Hindlimb muscle (tissue), 1 donor: ENCODE measurements at regions not wholly inside any gene's neighbourhood (a gene's known extent, or its start where the extent isn't known, plus 50 kb on each side); places are given as distances from the start of the nearest gene placed in this dataset.

Experiments used
- DNase-seq: peaks from one replicate; pipeline ENCODE4 v3.0.0-alpha.2; 2013

DNA sequence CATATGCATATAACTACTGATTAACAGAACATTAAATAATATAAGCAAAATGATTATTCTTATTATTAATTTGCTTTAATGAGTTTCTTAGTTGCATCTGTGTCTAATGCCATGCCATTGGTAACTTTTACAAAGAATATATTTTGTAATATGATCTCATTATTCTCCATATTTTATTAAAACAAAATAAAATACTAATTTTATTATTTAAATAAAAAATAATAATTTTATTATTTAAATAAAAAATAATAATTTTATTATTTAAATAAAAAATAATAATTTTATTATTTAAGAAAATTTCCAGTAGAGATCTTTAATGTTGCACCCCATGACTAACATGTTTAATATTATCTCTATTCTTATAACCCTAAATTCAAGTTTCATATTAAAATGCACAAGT, 771.1 kb downstream of the NR2F2 start:
- DNase-seq, result no peak

DNA sequence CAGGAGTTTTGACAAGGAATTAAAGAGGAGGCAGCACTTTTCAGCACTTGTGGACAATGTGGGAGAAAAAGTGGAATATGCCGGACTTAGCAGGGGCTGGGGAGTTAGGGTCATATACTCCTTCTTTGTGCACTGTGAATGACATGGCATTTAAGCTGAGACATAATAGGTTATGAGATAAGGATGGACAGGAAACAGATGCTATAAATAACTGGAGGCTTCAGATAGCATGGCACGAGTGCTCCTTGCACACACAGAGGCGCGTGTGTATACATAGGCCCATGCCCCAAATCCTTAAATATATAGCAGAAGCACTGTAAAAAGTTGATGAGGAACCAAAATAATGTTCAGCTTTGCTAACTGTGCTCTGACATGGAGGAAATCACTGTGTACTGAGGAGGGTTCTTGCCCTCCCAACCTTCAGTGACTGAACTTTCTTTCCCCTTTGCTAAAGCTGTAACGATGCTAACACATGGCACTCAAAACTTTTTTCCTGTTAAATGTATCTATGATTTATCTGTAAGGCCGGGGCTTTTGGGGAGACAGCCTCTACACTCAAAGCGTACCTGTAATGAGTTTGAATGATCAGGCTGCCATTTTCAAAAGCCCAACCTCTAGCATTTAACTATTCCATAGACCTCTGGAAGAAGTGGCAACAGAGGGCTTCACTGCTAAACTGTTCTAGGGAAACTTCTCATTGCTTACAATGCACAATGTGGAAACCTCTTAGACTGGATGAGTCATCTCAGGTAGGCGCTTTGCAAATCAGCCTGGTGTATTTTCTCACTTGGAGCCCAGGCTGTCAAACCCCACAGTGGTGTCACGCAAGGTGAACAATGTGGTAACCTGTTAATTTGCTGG, 784.6 kb downstream of the NR2F2 start:
- DNase-seq, result no peak

DNA sequence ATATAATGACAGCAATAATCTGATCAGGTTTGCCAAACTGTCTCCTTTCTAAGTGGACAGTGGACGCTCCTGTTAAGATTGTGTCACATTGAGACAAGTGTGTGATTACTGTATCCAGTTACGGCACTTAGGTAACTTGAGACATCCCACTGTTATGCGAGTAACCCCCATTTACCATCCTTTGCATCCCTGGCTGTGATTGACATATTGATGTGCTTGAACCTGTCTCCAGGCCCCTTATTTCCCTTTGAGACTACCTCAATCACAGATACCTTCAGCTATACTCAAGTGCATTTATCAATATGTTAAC, 785.2 kb downstream of the NR2F2 start:
- no peak for DNase-seq

DNA sequence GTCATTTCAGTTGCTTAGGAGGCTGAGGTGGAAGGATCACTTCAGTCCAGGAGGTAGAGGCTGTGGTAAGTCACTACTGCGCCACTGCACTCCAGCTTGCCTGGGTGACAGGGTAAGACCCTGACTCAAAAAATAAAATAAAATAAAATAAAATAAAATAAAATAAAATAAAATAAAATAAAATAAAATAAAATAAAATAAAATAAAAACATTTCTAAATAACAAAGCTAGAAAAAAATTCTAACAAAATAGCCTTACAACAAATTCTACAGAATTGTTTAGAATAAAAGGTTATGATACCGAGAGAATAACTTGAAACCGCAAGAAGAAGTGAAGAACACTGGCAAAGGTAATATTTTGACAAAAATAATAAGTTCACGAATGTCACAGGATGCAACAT, 794.3 kb downstream of the NR2F2 start:
- no peak for DNase-seq

DNA sequence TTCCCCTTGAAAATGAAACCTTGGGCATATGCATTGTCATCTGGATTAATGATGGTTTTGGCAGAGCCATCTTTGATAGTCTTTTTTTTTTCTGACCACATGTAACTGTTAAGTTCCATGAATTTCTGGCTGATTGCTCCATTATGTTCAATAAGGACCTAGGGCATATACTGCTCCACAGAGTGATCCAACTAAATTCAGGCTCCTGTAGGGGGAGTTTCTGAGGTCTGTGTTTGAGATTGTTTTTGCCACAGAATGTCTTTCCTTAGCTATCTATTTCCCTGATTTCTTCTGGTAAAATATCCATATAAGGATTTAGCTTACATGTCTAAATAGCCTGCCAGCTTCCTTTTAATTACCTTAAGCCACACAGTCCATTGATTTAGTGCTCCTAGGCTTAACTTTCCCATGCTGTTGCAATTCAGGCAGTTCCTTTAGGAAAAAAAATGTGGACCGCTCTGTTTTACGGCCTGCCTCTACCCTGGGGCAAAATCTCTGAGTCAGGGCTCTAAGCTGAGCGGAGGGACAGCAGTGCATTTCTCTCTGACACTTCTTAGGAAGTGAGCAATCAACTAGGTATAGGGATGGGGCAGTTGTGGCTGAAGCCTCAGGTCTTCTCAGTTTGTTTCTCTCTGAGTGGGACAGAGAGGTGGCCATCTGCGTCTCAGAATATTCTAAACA, 796.2 kb downstream of the NR2F2 start:
- DNase-seq, result no peak

DNA sequence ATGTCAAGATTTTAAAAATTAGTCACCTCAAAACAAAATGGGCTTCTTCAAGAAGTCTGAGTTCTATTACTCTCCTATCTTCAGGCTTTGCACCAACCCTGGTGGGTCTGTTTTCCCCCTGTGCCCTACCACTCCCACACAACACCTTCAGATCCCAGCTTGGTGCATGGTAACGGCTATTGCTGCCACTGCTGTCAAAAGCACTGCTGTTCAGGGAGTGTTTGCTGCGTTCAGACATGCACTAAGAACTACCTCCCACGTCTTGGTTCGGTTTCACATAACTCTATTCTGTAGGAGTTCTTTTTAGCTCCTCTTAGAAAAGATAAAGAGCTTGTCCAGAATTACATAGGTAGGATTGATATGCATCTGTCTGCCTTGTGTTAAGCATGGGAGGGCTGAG, 799.2 kb downstream of the NR2F2 start:
- no peak for DNase-seq

DNA sequence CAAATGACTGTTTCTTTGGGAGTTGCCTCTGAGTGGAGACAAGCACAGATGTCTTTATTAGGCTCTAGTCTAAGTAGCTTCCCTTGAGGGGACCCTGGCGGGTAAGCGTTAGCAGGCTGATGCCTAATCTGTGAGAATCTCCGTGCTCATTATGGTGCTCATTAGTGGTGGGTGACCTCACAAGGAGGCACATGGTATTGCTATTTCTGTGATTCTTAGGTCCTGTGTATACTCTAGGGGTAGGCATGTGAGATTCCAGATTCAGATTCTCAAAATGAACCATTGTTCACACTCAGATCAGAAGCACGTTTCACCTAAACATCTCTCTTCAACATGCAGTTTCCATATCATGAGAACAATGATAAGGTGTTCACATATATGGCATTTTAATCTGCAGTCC, 809.7 kb downstream of the NR2F2 start:
- DNase-seq, result no peak

DNA sequence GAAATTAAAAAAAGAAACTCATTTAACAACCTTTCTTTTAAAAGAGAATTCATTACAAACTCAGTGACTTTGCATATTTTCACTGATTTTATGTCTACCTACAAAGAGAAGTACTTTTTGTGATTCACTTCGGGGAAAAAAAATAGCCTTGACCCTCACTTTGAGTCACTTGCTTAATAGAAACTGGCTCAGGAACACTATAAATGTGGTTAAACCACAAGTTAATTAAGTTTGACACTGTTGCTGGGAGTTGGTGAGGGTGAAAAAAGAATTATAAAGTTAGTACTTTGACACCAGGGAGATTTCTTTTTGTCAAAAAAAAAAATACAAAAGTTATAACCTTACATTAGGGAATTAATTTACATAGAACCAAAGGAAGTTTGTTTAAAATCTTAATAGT, 810.9 kb downstream of the NR2F2 start:
- no peak for DNase-seq

DNA sequence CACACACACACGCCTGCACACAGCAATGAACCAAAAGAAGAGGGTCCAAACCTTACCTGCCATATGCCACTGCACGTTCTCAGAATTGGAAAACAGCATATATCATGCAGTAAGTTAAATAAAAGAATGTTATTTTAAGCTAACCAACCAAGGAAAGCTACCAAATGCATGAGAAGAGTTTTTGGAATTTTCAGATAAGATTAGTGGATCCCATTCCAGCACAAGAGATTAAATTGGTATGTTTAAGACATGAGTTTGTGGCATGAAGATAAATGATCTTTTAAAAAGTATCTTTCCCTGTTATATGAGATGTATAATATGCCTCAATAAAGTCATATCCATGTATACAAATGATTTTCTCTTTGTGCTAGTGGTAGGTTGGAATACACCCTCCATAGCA, 811.4 kb downstream of the NR2F2 start:
- no peak for DNase-seq

DNA sequence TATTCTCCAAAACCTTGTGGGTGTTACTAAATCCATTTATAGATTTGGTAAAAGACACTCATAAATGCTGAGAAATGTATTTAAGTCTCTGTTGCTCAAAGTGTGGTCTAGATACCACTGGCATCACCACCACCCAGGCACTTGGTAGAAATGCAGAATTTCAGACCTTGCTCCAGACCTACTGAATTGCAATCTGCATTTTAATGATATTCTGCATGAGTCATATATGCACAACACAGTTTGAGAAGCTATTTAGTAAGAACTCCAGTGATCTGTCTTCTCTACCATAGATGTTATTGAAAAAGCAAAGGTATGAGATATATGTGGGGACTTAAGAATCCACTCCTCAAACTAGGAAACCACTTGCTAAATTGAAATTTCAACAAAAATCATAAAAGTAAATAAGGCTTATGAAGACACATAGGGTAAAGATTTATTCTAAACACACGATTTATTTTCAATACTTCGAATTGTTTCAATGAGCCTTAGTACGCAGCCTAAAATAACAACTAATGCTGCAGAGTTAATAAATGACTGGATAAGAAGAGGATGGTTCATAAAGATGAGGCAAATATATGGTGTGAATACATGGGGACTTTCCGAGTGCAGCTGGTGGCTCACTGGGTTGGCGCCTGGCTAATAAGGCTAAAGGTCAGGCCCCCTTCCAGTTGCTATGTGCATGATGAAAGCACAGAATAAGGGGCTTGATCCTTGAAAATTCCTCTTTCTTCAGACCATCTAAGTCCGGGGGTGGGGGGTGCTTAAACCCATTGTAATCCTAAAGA, 813.3 kb downstream of the NR2F2 start:
- no peak for DNase-seq

DNA sequence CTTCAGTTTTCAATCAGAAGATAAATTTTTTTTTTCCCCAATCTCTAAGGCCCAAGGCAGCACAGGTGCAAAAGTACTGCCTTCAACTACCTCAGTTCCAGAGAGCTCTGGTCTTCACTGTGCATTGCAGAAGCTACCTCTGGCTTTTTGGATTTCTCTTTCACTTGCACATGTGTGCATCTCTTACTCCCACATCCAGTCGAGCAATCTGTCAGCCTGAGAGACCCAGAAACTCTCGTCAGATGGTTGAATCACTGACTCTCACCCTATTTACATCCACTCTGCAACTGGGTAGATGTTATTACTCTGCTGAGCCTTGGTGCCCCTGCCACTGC, 813.8 kb downstream of the NR2F2 start:
- no peak for DNase-seq

DNA sequence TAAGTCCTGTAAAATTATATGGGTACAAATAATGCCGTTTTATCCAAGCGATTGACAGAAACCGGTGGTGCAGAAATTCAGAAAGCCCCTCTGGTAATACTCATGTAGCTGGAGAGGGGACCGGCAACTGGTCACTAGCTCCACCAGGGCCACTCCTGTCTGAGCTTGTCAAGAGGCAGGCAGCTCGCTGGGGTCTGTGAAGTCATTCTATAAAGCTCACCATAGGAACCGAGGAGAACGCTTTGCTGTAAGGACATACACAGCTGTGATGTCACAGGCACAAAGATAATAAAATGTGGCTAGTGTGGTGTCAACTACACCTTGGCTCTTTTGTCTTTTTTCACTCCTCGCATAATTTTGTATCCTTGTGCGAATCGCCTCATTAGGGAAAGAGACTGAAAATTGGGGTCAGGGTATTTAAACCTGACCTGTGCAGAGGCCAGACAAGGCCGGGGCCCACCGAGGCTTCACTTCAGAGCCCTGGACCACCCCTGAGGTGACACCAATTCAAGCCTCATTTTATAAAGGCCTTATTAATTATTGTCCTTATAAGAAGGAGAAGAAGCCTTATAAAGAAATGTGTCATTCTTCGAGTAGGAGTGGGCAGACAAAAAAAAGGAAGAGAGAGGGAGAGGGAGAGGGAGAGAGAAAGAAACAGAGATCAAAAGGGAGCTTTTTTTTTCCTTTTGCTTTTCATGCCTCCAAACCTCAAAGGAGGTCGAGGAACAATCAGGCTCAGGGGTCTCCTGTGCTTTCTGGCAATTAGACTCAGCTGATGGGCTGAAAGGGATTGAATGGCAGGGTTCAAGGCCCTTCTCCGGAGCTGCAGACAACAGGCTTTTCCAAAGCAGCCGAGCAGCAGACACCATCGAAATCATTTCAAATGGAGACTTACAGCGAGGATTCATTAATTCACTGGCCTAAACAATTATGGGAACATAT, 813.3 kb upstream of the ARRDC4 start:
- no peak for DNase-seq

DNA sequence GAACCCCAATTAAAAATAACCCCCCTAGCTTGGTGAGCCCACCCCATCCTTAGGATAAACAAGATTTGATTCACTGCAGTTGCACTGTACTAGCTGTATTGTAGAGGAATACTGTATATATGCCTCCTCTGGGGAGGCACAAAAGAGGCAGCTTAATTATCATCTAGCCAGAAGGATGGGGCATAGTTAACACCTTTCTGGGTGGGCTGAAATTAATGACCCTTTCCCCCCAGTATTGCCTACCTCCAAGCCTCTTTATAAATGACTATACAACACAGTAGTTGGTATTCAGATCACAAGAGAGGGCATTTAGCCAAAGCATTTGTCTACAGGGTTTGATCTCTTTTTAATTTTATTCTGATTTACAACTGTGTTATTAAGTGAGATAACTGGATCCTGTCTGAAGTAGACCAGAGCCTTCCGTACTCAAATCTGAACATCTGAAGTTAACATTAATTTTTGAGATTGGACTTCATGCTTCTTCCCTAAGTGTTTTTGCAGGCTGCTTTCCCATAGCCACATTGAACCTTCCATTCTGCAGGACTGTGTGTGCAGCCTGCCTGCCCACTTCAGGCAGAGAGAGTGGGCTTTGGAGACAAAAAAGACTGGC, 807.0 kb upstream of the ARRDC4 start:
- DNase-seq, result peak; percentile 6

DNA sequence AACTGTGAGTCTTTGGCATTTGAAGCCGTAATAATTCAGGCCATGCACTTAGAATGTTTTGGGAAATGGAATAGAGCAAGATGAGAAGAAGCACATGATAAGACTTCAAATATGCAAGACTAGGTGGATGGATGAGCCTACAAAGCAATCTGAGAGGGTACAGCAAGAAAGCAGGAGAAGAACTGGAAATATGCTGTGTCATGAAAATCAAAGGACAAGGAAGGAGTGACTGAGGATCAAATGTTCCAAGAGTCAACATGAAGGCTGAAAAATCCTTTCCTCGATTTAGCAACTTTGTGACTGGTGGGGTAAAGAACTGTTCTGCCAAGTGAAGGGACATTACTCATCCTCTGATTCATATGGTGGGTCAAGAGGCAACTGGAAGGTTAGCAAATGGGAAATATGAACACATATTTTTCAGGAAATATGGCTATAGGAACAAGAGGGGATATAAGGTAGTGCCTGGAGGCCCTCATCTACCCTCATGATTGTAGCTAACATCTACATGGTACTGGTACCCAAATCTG, 803.7 kb upstream of the ARRDC4 start:
- DNase-seq, result no peak

DNA sequence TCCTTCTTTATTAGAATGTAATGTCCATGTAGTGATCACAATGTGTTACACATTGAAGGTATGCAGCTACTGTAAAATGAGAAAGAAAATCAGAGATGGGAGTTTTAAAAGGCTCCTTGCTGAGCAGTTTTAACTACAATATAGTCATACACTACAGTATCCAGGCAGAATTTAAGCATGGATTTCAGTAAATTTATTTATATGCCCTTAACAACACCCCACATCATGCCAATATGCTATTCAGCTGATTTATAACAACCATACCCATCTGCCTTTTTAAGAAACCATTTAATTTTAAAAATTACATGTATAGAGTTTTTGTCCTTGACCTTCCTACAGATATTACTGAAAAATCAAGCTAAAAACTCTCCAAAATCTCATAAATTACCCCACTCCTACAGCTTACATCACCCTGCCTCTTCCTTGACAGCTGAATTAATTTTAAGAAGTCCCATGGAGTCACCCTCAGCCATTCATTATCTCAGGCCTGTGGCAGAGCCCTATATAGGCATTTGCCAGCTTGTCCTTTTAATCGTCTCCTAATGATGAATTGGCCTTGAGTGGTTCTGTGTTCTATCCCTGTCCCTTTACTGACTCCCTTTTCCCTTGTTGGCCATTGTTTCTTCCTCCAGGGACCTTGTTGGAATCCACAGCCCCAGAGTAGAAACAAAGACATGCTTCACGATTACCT, 797.6 kb upstream of the ARRDC4 start:
- no peak for DNase-seq

DNA sequence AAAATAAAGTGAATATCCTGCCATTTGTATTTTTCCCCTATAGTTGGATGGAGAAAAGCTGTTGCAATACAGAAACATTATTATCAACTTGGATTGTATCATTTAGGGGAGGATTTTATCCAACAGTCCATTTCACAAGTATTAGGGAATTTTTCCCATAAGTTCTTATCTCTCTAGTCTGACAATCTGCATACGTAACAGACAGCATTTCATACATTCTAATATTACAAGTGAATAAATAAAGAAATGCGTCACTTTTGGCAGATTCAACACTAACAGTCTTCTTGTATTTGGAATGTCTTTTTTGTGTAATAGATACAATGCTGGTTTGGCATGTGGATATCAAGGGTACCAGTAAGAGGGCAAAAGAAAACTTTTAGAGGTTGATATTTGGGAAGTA, 795.3 kb upstream of the ARRDC4 start:
- DNase-seq, result no peak

DNA sequence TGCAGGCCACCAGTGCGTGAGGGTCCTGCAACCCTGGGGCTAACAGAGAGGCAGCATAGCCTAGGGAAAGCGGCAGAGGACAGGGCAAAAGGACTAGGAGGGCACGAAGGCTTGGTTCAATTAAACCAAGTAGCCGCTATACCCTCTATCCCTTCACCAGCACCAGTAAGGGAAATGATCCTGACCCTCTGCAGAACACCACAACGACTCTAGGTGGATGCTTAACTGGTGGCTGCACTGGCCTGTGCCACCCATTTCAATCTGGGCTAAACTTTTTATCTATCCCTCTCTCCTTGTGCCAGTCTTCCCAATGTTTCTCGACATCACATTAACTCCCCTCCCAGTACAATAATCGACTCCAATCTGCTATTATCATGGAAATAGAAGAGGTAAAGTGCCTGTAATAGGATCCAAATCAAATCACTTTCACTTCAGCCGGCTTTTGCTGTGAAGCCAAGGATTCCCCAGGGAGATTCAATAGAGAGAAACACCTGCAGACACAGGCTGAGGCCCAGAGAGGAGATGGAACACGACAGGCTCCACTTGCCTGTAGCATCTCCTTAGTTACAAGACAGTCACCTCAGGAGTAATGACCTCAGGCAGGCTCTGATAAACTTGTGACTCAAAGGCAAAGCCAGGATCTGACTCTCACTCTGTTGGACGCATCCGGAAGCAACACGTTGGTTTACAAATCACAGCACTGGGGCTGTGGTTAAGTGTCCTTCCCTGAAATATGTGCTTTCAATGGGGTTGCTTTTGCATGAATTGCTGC, 791.6 kb upstream of the ARRDC4 start:
- DNase-seq, result no peak

DNA sequence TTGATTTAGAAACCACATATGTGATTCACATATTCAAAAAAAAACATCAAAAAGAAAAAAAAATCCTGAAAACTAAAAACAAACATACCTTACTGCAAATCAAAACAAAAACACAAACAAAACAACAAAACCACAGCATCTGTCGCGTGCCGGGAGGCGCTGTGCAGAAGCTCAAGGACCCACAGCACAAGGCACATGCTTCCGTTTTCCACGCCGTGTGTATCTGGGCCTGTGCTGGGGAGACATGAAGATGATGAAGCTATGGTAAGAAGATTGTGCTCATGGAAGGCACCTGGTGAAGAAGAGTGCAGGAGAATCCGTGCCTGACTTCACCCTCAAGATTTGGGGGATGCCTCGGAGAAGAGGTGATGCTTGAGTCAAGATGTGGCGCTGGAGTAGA, 788.9 kb upstream of the ARRDC4 start:
- no peak for DNase-seq

DNA sequence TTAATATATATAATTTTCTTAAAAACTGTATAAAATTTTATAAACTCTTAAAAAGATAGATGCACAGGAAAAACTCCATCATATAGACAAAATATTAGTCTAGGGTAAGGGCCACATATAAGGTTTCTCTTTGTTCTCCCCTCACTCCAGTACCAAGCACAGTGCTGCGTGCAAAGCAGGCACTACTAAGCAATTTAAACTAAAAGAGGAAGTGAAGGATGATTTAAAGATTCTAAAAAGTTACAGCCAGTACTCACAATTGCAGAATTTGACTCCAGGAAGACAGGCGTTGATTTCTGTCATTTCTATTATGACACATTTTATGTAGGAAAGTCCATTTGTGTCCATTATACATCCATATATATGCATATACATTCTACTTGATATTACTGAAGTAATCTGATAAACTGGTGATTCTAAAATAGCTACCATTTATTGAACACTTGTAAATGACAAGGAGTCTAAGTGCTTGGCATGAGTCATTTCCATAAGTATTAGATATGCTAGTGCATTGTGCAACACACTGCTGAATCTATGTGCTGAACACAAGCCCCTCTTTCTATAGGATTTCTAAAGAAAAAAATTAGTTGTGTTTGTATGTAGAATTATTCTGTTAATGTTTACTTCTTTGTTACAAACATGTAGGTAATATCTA, 785.5 kb upstream of the ARRDC4 start:
- no peak for DNase-seq

DNA sequence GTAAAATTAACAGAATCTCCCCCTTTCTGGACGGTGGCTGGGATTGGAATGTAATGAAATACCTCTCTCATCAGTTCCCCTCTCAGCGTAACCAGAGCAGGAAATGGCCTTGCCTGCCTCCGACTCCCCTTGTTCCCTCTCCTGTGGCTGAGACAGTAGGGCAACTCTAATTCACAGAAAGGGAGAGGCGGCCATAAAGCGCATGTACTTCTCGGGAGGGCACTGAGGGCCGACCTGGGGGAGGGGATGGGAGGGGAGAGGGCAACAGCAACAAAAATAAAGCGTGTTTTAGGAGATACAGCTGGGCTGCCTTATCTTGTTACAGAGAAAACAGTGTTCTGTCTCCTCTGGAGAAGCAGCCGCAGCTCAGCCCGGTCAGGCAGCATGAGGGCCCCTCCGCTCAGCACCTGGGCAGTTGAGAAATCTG, 783.3 kb upstream of the ARRDC4 start:
- no peak for DNase-seq
